HCEC 1CT (cell line): ENCODE measurements at regions not wholly inside any gene's neighbourhood (a gene's known extent, or its start where the extent isn't known, plus 50 kb on each side); places are given as distances from the start of the nearest gene placed in this dataset.

Experiments used
- DNase-seq: peaks from one replicate; pipeline ENCODE4 v3.0.0-alpha.2; 2017

DNA sequence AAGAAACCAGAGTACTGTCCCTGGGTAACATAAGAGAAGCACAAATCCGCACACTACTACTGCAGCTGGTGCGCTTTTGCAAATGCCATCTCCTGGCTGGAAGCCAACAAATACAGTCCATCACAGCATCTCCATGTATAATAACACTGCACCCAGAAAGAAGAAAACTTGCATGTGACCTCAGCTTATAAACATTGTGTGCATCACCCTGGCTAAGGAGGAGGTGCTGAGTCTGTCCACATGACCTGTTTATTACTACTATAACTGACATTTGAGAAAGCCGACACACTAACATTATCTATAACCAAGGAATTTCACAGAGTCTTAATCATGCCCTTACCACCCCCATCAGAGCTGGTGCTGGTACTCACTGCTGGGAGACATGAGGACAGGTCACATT lies 516.8 kb downstream of the CFAP47 start:
- DNase-seq = no peak

DNA sequence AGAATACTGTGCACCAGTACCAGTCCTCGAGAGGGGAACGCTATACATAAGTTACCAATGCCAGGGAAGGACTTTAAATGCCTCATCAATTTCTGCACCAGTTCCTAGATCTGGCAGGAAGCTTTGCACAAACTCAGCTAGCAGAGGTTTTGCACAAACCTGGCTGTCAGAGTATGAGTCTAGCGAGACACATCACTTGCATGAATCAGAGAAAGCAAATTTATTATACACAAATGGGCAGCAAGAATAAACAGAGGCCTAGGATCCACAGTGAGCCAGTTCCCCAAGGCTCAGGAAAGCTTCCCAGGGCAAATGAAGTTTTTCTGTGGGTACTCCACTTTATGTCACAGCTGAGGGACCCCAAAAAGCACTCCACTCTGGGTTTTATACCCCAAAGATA lies 523.5 kb downstream of the CFAP47 start:
- no peak for DNase-seq

DNA sequence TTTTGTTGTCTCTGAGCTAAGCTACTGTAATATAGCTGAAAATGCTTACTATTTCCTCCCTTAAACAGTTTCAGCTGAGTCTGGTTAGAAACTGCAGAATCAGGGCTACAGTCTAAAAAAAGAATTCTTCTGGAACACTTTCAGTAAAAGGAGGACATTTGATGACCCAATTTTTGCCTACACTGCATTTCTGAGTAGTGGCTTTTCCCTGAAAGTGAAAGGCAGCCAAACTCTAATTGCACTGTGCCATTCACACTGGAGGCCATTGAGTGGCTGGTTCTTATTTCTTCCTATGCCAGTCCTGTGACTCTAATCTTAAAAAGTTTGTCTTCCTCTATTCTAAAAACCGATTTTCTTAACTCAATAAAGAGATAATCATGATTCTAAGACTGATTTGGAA lies 526.0 kb downstream of the CFAP47 start:
- DNase-seq = no peak

DNA sequence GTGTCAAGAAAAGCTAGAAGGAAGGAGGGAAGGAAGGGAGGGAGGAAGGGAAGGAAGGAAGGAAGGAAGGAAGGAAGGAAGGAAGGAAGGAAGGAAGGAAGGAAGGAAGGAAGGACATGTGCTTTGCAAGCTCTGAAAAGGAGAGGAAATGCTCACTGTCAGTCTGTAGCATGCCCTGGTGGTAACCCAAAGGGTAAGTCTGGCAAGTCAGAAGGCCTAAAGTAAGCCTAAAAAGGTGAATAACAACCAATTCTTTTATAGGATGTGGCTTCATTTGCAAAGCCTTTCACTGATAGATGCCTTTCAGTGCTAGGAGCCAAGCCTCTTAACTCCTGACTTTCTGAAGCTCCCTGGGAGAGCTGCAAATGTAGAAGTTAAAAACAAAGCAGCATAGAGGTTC lies 542.6 kb downstream of the CFAP47 start:
- no peak for DNase-seq

DNA sequence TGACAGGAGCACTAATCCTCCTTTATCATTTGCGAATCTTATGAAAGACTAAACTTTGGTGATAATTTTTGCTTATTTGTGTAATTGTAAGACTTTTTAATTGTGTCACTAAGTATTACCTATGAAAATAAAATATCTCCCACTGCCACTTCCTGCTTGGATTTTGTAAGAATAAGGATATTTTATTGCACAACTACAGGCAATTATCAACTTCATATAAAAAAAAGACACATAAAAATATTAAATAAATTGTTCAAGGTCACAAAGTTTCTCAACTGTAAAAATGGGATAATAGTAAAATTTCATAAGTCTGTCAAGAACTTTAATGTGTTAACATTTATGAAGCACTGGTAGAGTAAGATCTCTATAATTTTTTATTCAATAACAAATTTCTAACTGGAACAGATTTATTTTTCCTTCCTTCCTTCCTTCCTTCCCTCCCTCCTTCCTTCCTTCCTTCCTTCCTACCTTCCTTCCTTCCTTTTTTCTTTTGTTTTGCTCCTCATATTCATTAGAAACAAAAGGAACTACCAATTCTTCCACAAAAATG lies 527.6 kb upstream of the FAM47C start:
- no peak for DNase-seq

DNA sequence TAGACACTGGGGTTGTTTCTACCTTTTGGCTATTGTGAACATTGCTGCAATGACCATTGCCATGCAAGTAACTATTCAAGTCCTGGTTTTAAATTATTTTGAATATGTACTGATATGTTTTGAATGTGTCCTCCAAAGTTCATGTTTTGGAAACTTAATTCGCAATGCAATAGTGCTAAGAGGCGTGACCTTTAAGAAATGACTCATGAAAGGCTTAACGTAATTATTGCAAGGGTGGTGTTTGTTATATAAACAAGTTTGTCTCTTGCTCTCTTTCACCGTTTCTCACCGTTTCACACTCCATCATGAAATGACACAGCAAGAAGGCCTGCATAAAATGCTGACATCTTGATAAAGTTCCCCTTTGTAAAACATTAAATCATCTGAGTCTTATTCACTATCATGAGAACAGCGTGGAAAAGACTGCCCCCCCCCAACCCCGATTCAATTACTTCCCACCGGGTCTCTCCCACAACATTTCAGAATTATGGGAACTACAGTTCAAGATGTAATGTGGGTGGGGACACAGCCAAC lies 506.9 kb upstream of the FAM47C start:
- DNase-seq = no peak

DNA sequence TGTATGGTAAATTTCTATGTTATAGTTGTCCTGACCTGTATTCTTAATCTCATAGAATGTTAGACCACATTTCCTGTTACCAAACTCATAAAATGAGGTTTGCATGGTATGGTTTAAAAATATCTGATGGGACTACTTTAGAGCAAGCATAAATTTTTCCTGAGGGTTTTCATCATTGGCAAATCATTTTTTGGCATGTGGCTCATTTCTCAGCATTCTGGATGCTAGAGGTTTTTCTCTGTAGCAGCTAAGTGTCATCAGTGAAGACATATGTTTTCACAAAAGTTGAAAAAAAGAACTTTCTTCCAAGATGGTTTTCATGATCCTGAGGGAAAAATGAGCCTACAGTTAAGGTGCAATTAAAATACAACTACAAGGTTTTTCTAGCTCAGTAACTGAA lies 503.5 kb upstream of the FAM47C start:
- DNase-seq = no peak

DNA sequence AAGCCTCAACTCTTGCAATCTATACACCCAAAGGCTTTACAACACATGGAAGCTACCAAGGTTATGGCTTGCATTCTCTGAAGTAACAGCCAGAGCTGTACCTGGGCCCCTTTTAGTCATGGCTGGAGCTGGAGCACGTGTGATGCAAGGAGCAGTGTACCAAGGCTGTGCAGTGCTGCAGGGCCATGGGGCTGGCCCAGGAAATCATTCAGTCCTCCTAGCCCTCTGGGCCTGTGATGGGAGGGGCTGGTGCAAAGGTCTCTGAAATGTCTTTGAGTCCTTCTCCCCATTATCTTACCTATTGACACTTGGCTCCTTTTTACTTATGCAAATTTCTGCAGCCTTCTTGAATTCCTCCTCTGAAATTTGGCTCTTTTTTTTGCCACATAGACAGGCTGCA lies 500.1 kb upstream of the FAM47C start:
- no peak for DNase-seq

DNA sequence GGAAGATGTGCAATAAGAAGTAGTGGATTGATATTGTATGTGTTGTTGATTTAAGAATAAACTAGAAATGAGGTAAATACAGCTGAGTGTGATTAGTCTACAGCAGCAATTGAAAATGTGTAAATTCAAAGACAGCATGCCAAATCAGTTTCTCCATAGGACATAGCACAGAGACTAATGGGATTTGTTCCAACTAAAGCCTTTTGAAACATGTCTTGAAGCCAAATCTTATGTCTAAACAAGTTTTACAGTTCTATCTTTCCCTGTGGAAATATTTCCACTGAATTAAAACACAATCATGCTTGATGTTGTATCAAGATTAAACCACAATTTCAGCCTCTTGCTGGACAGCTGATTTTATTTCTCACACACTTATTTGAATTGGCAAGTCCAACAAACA lies 497.4 kb upstream of the FAM47C start:
- DNase-seq = no peak

DNA sequence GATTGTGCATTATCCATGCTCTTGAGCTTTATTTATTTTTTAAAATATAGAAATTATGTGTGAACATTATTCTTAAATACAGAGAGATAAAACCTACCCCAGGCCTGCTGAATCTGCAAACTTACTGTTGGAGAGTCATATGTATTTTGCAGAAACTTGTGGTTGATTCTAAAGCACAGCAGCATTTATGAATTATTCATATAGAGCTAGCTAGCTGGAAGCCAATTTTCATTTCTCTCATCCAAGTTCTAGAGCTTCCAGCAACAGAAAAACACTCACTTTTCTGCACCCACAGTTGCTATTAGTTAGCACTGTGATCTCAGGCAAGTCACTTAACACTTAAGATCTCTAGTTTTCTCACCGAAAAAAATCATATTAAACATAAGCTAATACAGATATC lies 479.5 kb upstream of the FAM47C start:
- DNase-seq = no peak

DNA sequence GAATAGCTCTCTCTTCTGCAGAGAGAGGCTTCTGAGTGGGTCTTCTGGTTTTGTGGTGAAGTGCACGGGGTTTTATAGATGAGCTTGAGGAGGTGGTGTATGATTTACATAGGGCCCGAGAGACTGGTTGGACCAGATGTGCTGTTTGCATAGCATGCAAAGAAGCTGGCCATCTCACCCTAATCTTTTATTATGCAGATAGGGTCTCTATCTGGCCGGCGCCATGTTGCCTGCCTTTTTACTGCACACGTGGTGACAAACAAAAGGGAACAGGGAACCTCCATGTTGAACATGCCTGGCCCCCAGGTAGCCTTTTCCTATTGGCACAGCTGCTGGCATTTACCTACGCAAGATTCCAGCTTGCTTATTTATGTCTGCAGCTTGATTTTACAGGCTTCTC lies 473.3 kb upstream of the FAM47C start:
- DNase-seq = no peak

DNA sequence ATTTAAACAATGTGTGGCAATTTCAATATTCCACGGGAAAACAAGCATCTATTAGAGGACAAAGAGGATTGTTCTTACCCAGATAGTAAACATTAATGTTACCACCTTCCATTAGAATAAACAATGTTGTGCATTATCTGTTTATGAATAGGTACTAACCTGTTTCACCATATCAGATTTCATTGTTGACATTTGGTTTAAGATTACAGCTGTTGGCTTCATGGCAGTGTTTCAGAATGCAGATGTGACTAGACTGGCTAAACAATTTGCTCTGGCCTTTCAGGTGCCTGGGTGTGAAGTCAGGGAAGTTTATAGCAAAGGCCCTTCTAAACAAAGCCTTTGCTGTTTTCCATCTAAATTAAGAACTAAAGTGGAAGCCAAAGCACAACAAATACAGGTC lies 464.7 kb upstream of the FAM47C start:
- DNase-seq = no peak

DNA sequence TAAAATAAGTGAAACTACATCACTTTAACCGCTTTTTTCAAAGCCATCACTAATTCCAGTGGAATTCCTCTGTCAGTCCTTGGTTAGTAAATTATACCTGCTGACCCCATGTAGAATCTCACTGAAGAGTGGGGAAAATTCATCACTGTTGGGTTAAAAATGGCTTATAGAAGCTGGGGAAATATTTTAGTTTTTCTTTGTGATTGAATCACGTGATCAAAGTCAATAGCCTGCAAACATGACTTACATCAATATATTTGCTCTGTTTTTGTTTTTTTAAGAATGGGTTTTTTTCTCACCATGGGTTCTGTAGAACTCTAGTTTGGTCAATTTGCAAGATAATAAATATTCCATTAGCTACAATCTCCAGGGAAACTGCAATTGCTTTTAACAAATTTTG lies 445.2 kb upstream of the FAM47C start:
- DNase-seq = no peak

DNA sequence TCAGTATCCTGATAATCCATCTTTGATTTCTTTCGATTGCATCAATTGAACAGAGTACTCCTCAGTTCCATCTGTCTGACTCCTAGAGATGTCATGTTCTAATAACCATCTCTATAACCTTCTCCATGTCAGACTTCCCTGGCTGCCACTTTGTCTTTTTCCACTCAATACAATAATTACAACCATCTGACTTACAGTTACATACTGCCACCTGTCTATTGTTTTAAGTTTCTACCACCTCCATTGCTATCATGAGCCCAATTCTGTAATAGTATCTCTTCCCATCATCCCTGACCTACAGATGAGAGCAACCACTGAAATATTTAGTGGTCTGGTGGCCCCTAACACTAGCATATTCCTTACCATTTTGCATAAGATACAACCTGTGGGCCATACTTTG lies 439.2 kb upstream of the FAM47C start:
- no peak for DNase-seq

DNA sequence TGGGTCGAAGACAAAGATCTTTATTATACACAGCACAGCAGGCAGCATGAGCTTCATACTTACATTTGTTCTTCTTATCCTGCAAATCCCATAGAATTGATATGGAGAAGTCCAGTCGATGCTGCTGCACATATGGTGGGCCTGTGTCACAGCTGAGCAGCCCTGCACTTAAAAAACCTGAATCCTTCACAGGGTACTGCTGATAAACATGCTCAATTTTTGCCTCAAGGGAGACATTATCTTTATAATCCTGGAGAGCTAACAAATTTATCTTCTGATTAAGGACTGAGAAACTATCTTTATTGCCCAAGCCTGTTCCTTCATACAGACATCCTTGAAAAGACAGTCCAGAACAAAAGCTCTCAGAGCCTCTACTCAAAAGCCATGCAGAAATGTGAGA lies 434.4 kb upstream of the FAM47C start:
- no peak for DNase-seq

DNA sequence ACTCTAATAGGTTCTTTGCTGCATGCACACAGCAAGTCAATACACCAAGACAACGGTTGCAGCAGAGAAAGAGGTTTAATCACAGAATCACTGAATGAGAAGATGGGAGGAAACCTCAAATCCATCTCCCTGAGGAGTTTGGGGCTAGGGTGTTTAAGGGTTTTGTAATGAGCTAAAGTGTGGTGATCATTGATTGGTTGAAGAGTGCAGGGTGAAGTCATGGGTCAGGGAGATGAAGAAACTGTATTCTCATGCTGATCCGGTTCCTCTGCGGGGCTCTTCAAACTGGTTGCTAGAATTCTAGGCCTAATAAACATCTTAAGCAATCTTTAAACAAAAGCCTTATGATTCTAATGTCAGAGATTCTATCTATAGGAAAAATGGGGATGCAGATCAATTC lies 432.5 kb upstream of the FAM47C start:
- no peak for DNase-seq

DNA sequence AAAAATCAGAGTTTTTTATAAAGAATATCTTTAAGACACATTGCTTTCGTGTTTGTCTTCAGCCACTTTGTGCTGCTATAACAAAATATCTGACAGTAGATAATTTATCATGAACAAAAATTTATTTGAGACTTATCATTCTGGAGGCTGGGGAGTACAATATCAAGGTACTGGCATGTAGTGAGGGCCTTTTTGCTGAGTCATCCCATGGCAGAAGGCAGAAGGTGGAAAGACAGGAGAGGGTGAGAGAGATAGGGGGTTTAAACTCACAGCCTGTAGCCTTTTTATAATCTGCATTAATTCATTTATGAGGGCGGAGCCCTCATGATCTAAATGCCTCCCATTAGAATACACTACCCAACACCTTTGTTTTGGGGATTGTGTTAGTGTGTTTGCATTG lies 431.2 kb upstream of the FAM47C start:
- no peak for DNase-seq

DNA sequence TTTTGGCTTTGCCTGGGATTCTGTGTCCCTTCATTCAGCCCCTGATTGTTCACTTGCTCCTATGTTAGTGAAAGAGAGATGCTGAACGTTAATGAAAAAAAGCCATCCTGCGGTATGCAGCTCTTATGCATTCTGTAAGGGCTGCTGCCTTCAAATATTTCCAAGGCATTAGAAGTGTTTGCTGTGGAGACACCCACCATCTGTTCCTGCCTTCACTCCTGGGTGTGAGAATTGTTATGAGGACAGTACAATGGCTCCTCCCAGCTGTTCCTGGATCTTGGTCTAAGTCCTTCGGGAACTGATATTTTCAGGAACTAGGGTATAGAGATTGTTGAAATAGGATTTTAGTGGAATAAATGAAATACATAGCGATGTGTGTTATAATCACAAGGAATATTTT lies 427.1 kb upstream of the FAM47C start:
- no peak for DNase-seq

DNA sequence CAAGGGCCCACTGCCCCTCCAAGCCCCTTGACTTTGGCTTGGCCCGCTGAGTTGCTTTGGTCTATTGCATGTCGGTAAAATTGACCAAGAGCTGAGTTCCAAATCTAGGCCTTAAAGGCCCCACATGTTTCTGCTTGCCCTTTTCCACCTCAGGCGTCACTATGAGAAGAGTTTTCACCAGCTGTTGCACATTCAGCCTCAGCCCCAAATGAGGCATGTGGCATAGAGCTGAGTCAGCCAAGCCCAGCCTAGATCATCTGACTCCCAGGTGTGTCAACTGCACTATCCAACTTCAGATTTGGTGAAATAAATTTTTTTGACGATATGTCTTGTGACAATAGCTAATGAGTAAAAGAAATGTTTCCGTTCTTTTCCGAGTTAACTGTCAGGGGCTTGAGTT lies 424.5 kb upstream of the FAM47C start:
- no peak for DNase-seq

DNA sequence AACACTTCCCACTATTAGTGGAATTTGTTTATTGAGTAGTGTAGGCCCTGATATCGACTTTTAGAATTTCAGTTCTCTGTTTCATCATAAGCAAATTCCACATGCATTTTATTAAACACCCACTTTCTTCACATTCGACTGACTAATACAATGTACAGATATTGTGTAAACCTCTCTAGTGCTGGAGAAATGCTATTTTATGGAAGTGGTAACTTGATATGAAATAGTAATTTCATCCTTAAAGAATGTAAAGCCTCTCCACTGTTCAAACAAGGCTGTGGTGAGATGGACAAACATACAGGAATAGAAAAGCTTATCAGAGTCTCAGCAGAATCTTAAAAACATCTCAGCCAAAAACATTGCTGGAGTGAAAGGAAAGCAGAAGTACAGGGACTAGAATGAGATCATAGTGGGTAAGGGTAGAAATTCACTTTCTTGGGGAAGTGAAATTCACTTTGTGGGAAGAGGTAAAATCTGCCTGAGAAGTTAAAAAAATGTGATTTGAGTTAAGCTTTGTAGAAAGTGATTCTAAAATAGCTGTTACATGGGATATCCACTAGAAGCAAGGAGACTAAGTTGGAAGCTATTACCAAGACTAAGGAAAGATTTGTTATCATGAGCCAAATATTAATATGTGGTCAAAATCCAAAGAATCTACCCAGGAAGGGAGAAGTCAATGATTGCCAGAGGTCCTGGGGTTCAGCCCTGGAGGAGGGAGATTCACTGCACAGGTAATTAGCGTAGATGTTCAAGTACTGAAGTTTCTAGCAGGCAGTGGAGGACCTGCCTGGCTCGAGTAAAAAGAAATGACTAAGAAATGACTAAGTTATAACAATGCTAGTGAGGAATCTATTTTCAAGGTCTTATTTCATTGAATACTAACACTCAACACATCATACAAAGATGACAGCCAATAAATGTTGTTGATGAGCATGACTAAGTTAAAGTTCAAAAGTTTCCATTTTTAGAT lies 398.3 kb upstream of the FAM47C start:
- DNase-seq = no peak

DNA sequence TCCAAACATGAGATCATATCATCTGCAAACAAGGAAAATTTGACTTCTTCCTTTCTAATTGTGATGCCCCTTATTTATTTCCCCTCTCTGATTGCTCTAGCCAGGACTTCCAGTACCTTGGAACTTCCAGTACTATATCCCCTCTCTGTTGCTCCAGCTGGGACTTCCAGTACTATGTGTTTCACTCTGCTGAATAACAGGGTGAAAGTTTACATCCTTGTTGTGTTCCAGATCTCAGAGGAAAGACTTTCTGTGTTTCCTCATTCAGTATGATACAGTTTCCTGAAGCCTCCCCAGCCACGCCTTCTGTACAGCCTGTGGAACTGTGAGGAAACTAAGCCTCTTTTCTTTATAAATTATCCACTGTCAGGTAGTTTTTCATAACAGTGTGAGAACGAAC lies 381.3 kb upstream of the FAM47C start:
- DNase-seq = no peak

DNA sequence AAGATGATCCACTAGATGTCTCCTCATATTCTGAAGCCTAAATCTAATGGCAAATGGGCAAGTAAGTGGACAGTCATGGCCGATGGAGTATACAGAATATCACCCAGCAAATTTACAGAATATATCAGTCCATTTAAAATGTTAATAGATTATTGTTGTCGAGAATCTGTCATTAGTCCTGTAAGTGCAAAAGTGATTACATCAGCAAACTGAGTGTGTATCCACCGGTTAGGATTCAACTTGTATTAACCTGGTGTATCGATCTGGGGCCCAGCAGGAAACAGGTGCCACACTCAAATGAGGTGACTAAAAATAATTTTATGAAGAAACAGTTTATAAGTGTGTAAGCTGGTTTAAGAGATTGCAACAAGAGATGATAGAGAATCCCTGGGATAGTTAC lies 367.9 kb upstream of the FAM47C start:
- no peak for DNase-seq

DNA sequence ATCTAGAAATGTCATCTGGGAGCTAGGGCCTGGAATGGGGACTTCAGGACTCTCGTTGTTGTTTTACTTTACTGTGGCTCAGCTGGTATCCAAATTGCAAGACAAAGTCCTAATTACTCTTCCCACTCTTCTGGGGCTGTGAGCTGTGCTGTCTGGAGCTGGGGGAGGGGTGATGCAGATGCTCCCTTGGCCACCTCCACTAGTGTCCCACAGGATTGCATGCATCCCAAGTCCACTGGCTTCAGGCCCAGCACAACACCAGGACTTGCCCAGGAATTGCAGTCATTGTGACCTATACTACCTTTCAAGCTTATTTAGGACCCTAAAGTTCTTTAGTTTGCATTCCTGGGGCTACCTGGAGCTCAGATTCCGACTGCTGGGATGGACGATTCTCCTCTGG lies 366.1 kb upstream of the FAM47C start:
- no peak for DNase-seq

DNA sequence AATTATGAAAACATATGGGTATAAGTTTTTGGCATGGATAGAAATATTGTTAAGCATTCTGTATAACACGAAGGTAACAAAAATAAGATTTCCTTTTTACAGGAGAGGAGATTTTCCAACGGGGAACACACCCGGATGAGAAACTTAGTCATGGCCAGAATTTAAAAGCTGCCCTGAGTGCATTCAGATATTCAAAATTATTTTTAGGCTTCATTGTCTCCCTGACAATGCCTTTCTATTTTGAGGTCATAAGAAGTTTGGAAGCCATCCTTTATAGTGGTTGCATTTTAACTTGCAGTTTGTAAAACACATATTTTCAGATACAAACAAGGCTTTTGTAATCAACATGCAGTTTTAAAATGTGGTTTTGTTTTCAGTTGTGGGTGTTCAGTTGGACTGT lies 357.5 kb upstream of the FAM47C start:
- no peak for DNase-seq

DNA sequence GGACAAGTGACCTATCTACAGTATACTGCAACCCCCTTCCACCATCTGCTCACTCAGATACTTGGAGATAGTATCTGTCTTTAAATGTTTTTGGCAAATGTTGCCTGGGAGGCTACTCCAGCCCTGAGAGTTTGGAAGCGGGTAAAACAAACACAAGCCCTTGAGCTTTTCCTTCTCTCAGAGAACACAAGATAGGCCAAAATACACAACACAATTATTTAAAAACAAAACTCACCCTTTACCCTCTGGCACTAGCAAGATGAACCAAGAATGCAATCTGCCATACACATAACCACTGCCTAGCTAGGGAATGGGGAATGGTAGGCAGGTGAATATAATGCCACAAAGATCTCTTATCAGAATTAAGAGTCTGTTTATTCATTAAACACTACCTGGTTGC lies 324.7 kb upstream of the FAM47C start:
- no peak for DNase-seq
